NCI-H2227 (cell line): ENCODE measurements at regions not wholly inside any gene's neighbourhood (a gene's known extent, or its start where the extent isn't known, plus 50 kb on each side); places are given as distances from the start of the nearest gene placed in this dataset.

ENCODE experiments used
- DNase-seq: peaks from one replicate; lab custom pipeline; 2025; ENCODE audit not compliant: unreplicated experiment; lab: John Stamatoyannopoulos, UW

GRCh38 chr10:78800535-78801320 is 268.0 kb upstream of the ZMIZ1 start:
- DNase-seq: no peak

- DNase-seq: no peak
These were observed 266.3 kb upstream of the ZMIZ1 start for GRCh38 chr10:78802431-78802830.

GRCh38 chr10:78802866-78803265 is 265.9 kb upstream of the ZMIZ1 start:
- no peak for DNase-seq

GRCh38 chr10:78803710-78804109 is 265.1 kb upstream of the ZMIZ1 start:
- no peak for DNase-seq

GRCh38 chr10:78804411-78805032 is 264.2 kb upstream of the ZMIZ1 start:
- no peak for DNase-seq

GRCh38 chr10:78805176-78805575 is 263.6 kb upstream of the ZMIZ1 start:
- no peak for DNase-seq

- no peak for DNase-seq
These were observed 262.0 kb upstream of the ZMIZ1 start for GRCh38 chr10:78806681-78807221.

GRCh38 chr10:78807504-78808203 is 261.1 kb upstream of the ZMIZ1 start:
- no peak for DNase-seq

- no peak for DNase-seq
These were observed 260.5 kb upstream of the ZMIZ1 start for GRCh38 chr10:78808286-78808685.

- no peak for DNase-seq
These were observed 259.9 kb upstream of the ZMIZ1 start for GRCh38 chr10:78808736-78809367.

GRCh38 chr10:78811174-78811573 is 257.6 kb upstream of the ZMIZ1 start:
- no peak for DNase-seq

GRCh38 chr10:78812571-78813318 is 256.0 kb upstream of the ZMIZ1 start:
- no peak for DNase-seq

GRCh38 chr10:78813526-78813925 is 255.2 kb upstream of the ZMIZ1 start:
- DNase-seq: no peak

GRCh38 chr10:78813998-78814399 is 254.8 kb upstream of the ZMIZ1 start:
- no peak for DNase-seq

- no peak for DNase-seq
These were observed 254.4 kb upstream of the ZMIZ1 start for GRCh38 chr10:78814407-78814806.

- DNase-seq: no peak
These were observed 252.9 kb upstream of the ZMIZ1 start for GRCh38 chr10:78815702-78816334.

GRCh38 chr10:78817361-78817760 is 251.4 kb upstream of the ZMIZ1 start:
- no peak for DNase-seq

GRCh38 chr10:78817804-78818203 is 251.0 kb upstream of the ZMIZ1 start:
- DNase-seq: no peak

- DNase-seq: no peak
These were observed 249.3 kb upstream of the ZMIZ1 start for GRCh38 chr10:78819361-78820006.

- DNase-seq: no peak
These were observed 248.8 kb upstream of the ZMIZ1 start for GRCh38 chr10:78820007-78820362.
